ENCODE measurements at regions not wholly inside any gene's neighbourhood (a gene's known extent, or its start where the extent isn't known, plus 50 kb on each side); places are given as distances from the start of the nearest gene placed in this dataset.

- no peak for TF ChIP-seq YY1 (IDR thresholded peaks at IDR 0.05; ENCODE audit: borderline replicate concordance in 1 of 3, control insufficient read depth in 1 of 3, extremely low read depth in 1 of 3, insufficient read depth in 3 of 3, insufficient read length in 1 of 3, insufficient replicate concordance in 2 of 3, low read depth in 1 of 3, low read length in 2 of 3)
- no peak for TF ChIP-seq POLR2AphosphoS5 (IDR thresholded peaks at IDR 0.05; ENCODE audit: control insufficient read depth, insufficient read depth, low read depth, low read length)
- no peak for TF ChIP-seq ESRRA (IDR thresholded peaks at IDR 0.05; ENCODE audit: borderline replicate concordance, low read depth)
- no peak for TF ChIP-seq CHD2 (IDR thresholded peaks at IDR 0.05; ENCODE audit: low read depth, low read length)
- no peak for TF ChIP-seq TAL1 (IDR thresholded peaks at IDR 0.05)
- TF ChIP-seq FOXP4 (CRISPR knock-in tag; IDR thresholded peaks at IDR 0.05; ENCODE audit: borderline replicate concordance): no peak
- TF ChIP-seq ZBED1 (IDR thresholded peaks at IDR 0.05): no peak
- TF ChIP-seq ZBTB33 (CRISPR knock-in tag; IDR thresholded peaks at IDR 0.05): no peak
- no peak for TF ChIP-seq EP400 (IDR thresholded peaks at IDR 0.05)
- no peak for TF ChIP-seq ATF2 (CRISPR knock-in tag; IDR thresholded peaks at IDR 0.05)
- no peak for TF ChIP-seq CTCF (IDR thresholded peaks at IDR 0.05 in 2 of 3, conservative IDR thresholded peaks at IDR 0.05 in 1 of 3; ENCODE audit: insufficient read depth in 2 of 3, low read depth in 1 of 3, low read length in 3 of 3)
- TF ChIP-seq E2F4 (CRISPR knock-in tag; IDR thresholded peaks at IDR 0.05; ENCODE audit: low read depth): no peak
Observed at GRCh38 chr10:44619975-44620374, 235.1 kb upstream of the CXCL12 start.

All from K562 (cell line).